H9 (cell line): ENCODE measurements at regions not wholly inside any gene's neighbourhood (a gene's known extent, or its start where the extent isn't known, plus 50 kb on each side); places are given as distances from the start of the nearest gene placed in this dataset.

Source experiments
- DNase-seq: peaks from one replicate; pipeline ENCODE4 v3.0.0-alpha.2; 2017
- H2AFZ ChIP-seq: one replicate; pipeline ENCODE4 v1.6.1; 2013; ENCODE audit warnings: mild to moderate bottlenecking, low read length, control low read depth, moderate library complexity
- H2AK5ac ChIP-seq: 2 replicates; pipeline ENCODE4 v1.6.1; 2013; ENCODE audit warnings: low read length, control low read depth, mixed read lengths; ENCODE audit not compliant: insufficient read length
- H2BK120ac ChIP-seq: one replicate; pipeline ENCODE4 v1.6.1; 2013; ENCODE audit warnings: low read depth, mild to moderate bottlenecking, low read length, control low read depth, inconsistent platforms; ENCODE audit not compliant: poor library complexity, severe bottlenecking
- H2BK12ac ChIP-seq: 2 replicates; pipeline ENCODE4 v1.6.1; 2013; ENCODE audit warnings: low read length, control low read depth, mixed read lengths, low read depth; ENCODE audit not compliant: insufficient read length
- H2BK15ac ChIP-seq: 2 replicates; pipeline ENCODE4 v1.6.1; 2013; ENCODE audit warnings: low read depth, low read length, control low read depth
- H2BK20ac ChIP-seq: one replicate; pipeline ENCODE4 v1.6.1; 2013; ENCODE audit warnings: low read depth, mild to moderate bottlenecking, low read length, control low read depth, inconsistent platforms; ENCODE audit not compliant: poor library complexity, severe bottlenecking
- H2BK5ac ChIP-seq: 2 replicates; pipeline ENCODE4 v1.6.1; 2013; ENCODE audit warnings: low read length, control low read depth, mixed read lengths; ENCODE audit not compliant: insufficient read length
- H3K14ac ChIP-seq: 2 replicates; pipeline ENCODE4 v1.6.1; 2013; ENCODE audit warnings: low read length, control low read depth; ENCODE audit not compliant: insufficient read depth
- H3K18ac ChIP-seq: 2 replicates; pipeline ENCODE4 v1.6.1; 2013; ENCODE audit warnings: low read depth, mild to moderate bottlenecking, mixed read lengths, low read length, control low read depth; ENCODE audit not compliant: insufficient read length
- H3K23ac ChIP-seq: 2 replicates; pipeline ENCODE4 v1.6.1; 2013; ENCODE audit warnings: low read length, control low read depth, mixed read lengths, low read depth; ENCODE audit not compliant: insufficient read length
- H3K23me2 ChIP-seq: 2 replicates; pipeline ENCODE4 v1.6.1; 2013; ENCODE audit warnings: low read depth, mild to moderate bottlenecking, mixed read lengths, low read length, control low read depth; ENCODE audit not compliant: insufficient read length, poor library complexity, severe bottlenecking
- H3K27ac ChIP-seq: 2 replicates; pipeline ENCODE4 v1.5.1; 2013; ENCODE audit warnings: low read length, control low read depth, mixed read lengths, low read depth; ENCODE audit not compliant: insufficient read length
- H3K27me3 ChIP-seq: 2 replicates; pipeline ENCODE4 v1.6.1; 2013; ENCODE audit warnings: low read length, control low read depth, inconsistent platforms; ENCODE audit not compliant: insufficient read depth
- H3K4ac ChIP-seq: 2 replicates; pipeline ENCODE4 v1.6.1; 2013; ENCODE audit warnings: low read depth, mild to moderate bottlenecking, control low read depth, inconsistent platforms, low read length, moderate library complexity
- H3K4me1 ChIP-seq: 2 replicates; pipeline ENCODE4 v1.6.1; 2013; ENCODE audit warnings: low read length, control low read depth, inconsistent platforms; ENCODE audit not compliant: insufficient read depth
- H3K4me2 ChIP-seq: 2 replicates; pipeline ENCODE4 v1.6.1; 2013; ENCODE audit warnings: low read length, control low read depth, mixed read lengths; ENCODE audit not compliant: insufficient read length, insufficient read depth
- H3K56ac ChIP-seq: 2 replicates; pipeline ENCODE4 v1.6.1; 2013; ENCODE audit warnings: low read depth, mild to moderate bottlenecking, mixed read lengths, low read length, control low read depth; ENCODE audit not compliant: insufficient read length
- H3K79me1 ChIP-seq: 2 replicates; pipeline ENCODE4 v1.6.1; 2013; ENCODE audit warnings: low read depth, mild to moderate bottlenecking, moderate library complexity, low read length, control low read depth, inconsistent platforms; ENCODE audit not compliant: insufficient read depth, poor library complexity, severe bottlenecking
- H3K79me2 ChIP-seq: 2 replicates; pipeline ENCODE4 v1.6.1; 2013; ENCODE audit warnings: low read length, control low read depth, inconsistent platforms; ENCODE audit not compliant: insufficient read depth
- H3K9ac ChIP-seq: 2 replicates; pipeline ENCODE4 v1.6.1; 2013; ENCODE audit warnings: low read length, control low read depth, mixed read lengths; ENCODE audit not compliant: insufficient read length; ENCODE audit errors: extremely low read depth
- H3K9me3 ChIP-seq: one replicate; pipeline ENCODE4 v1.6.1; 2013; ENCODE audit warnings: low read depth, low read length, inconsistent platforms; ENCODE audit not compliant: control insufficient read depth
- H3T11ph ChIP-seq: one replicate; pipeline ENCODE4 v1.6.1; 2013; ENCODE audit warnings: mild to moderate bottlenecking, low read length, control low read depth, inconsistent platforms
- H4K20me1 ChIP-seq: one replicate; pipeline ENCODE4 v1.6.1; 2013; ENCODE audit not compliant: control insufficient read depth, insufficient read length, insufficient read depth
- H4K5ac ChIP-seq: 2 replicates; pipeline ENCODE4 v1.6.1; 2013; ENCODE audit warnings: low read depth, mild to moderate bottlenecking, mixed read lengths, low read length, control low read depth; ENCODE audit not compliant: insufficient read length
- H4K8ac ChIP-seq: replicated peaks from 2 replicates; pipeline ENCODE4 v1.6.1; 2013; ENCODE audit warnings: low read length, control low read depth, mixed read lengths, low read depth; ENCODE audit not compliant: insufficient read length
- H4K91ac ChIP-seq: 2 replicates; pipeline ENCODE4 v1.6.1; 2013; ENCODE audit warnings: low read depth, mild to moderate bottlenecking, moderate library complexity, mixed read lengths, low read length, control low read depth; ENCODE audit not compliant: insufficient read length
- H3K27ac Mint-ChIP-seq, 3 experiments: 2 replicates in 2 of 3; 3 replicates in 1 of 3; pipeline ENCODE4 v1.8.0; 2020 to 2021; ENCODE audit warnings: mixed read lengths in 3 of 3, mild to moderate bottlenecking in 1 of 3, moderate library complexity in 1 of 3
- H3K27me3 Mint-ChIP-seq: 2 replicates; pipeline ENCODE4 v1.8.0; 2021; ENCODE audit warnings: low read depth, mild to moderate bottlenecking, moderate library complexity, mixed read lengths
- H3K36me3 Mint-ChIP-seq, 3 experiments: 2 replicates in 2 of 3; 3 replicates in 1 of 3; pipeline ENCODE4 v1.8.0; 2020 to 2021; ENCODE audit warnings: low read depth in 3 of 3, mixed read lengths in 3 of 3; ENCODE audit not compliant: insufficient read depth in 1 of 3
- H3K4me1 Mint-ChIP-seq, 2 experiments: 2 replicates each; pipeline ENCODE4 v1.8.0; 2020; ENCODE audit warnings: mixed read lengths in 2 of 2
- H3K4me3 Mint-ChIP-seq, 2 experiments: 2 replicates in 1 of 2; 3 replicates in 1 of 2; pipeline ENCODE4 v1.8.0; 2020 to 2021; ENCODE audit warnings: mild to moderate bottlenecking in 2 of 2, mixed read lengths in 2 of 2, moderate library complexity in 1 of 2
- H3K9me3 Mint-ChIP-seq, 2 experiments: 2 replicates in 1 of 2; 3 replicates in 1 of 2; pipeline ENCODE4 v1.8.0; 2020; ENCODE audit warnings: mild to moderate bottlenecking in 2 of 2, mixed read lengths in 2 of 2, moderate library complexity in 1 of 2
- CTCF ChIP-seq: fragments of 200-600 bp; sonication (generic); conservative IDR thresholded peaks from 3 replicates; pipeline ENCODE4 v1.8.0; 2021; ENCODE audit warnings: antibody characterized with exemption, mild to moderate bottlenecking
- WGBS: extraction: QIAGEN DNeasy Blood & Tissue Kit; methylation state at CpG from one replicate; pipeline ENCODE4 v1.1.7; 2013; ENCODE audit warnings: missing lambda C conversion rate, low lambda C conversion rate, mixed read lengths; ENCODE audit not compliant: insufficient read length; ENCODE audit errors: extremely low coverage; 5-methylcytosine and 5-hydroxymethylcytosine counted together

- Histone ChIP-seq H3K4ac (no peak overlapping the region), H3K79me1 (no peaks in the 10 kb centered on the region), H2BK15ac (no peak overlapping the region), H2BK120ac (no peak overlapping the region), H3K23me2 (no peaks in the 10 kb centered on the region), H4K5ac (no peak overlapping the region), H3K23ac (no peak overlapping the region), H3K27ac (no peak overlapping the region), H4K8ac (no peak overlapping the region), H3K9ac (no peak overlapping the region), H2AK5ac (no peak overlapping the region), H3K14ac (no peak overlapping the region), H3T11ph (no peak overlapping the region), H3K56ac (no peak overlapping the region), H2AFZ (no peak overlapping the region), H2BK5ac (no peak overlapping the region), H3K4me2 (no peak overlapping the region), H2BK20ac (no peak overlapping the region), H3K79me2 (no peaks in the 10 kb centered on the region), H4K20me1 (no peaks in the 10 kb centered on the region), H3K9me3 (no peaks in the 10 kb centered on the region), H3K27me3 (no peaks in the 10 kb centered on the region), H4K91ac (no peak overlapping the region), H2BK12ac (no peak overlapping the region), H3K4me1 (no peaks in the 10 kb centered on the region), H3K18ac (no peak overlapping the region)
- Mint-ChIP-seq H3K4me1 (0 out of 4 replicates have a peak, but pooled peaks cover 0 to 4% of the 10 kb centered on the region in 2 experiments), H3K36me3 (no peaks in the 10 kb centered on the region), H3K4me3 (no peak overlapping the region), H3K27ac (no peak overlapping the region), H3K27me3 (no peaks in the 10 kb centered on the region; the same call in none of the 2 replicates), H3K9me3 (no peaks in the 10 kb centered on the region)
- TF ChIP-seq CTCF = no peak
- no CpG with 5 or more reads among the region's 4 CpGs for WGBS
- DNase-seq = no peak
These were observed 61.7 kb upstream of the NUDT4 start for GRCh38 chr12:93315907-93316622.
